ENCODE measurements at regions not wholly inside any gene's neighbourhood (a gene's known extent, or its start where the extent isn't known, plus 50 kb on each side); places are given as distances from the start of the nearest gene placed in this dataset.
A peak's percentile ranks its signal among the peaks of the same experiment; 100 is the strongest.

DNA sequence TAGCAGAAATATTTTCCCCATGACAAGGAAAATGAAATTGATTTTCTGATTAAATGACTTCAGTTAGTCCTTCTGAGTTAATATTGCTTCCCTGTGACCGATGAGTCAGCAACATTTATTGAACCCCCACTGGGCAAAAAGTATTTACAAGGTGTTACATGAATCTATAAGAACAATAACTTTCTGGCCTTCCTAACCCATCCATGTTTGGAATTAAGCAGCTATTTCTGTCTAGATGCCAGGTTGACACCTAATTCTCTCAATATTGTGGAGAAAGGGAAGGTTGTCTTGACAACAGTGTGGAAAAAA lies 112.9 kb upstream of the JAZF1 start:
- Histone ChIP-seq H3K36me3 (replicated peaks) (no peaks in the 10 kb centered on the region), H3K27ac (no peak overlapping the region), H3K27me3 (replicated peaks) (no peaks in the 10 kb centered on the region), H3K4me3 (ENCODE audit: low read depth, low read length) (no peak overlapping the region)
- TF ChIP-seq, protein P1, sequence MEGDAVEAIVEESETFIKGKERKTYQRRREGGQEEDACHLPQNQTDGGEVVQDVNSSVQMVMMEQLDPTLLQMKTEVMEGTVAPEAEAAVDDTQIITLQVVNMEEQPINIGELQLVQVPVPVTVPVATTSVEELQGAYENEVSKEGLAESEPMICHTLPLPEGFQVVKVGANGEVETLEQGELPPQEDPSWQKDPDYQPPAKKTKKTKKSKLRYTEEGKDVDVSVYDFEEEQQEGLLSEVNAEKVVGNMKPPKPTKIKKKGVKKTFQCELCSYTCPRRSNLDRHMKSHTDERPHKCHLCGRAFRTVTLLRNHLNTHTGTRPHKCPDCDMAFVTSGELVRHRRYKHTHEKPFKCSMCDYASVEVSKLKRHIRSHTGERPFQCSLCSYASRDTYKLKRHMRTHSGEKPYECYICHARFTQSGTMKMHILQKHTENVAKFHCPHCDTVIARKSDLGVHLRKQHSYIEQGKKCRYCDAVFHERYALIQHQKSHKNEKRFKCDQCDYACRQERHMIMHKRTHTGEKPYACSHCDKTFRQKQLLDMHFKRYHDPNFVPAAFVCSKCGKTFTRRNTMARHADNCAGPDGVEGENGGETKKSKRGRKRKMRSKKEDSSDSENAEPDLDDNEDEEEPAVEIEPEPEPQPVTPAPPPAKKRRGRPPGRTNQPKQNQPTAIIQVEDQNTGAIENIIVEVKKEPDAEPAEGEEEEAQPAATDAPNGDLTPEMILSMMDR (IDR thresholded peaks at IDR 0.05; ENCODE audit: low read depth, low read length, missing control alignments), result no peak
- in situ Hi-C loops (cut with HindIII; ENCODE audit: low pct_ligation_motif_present, low sequenced_read_pairs), result no loop called here
- DNase-seq, result no peak

DNA sequence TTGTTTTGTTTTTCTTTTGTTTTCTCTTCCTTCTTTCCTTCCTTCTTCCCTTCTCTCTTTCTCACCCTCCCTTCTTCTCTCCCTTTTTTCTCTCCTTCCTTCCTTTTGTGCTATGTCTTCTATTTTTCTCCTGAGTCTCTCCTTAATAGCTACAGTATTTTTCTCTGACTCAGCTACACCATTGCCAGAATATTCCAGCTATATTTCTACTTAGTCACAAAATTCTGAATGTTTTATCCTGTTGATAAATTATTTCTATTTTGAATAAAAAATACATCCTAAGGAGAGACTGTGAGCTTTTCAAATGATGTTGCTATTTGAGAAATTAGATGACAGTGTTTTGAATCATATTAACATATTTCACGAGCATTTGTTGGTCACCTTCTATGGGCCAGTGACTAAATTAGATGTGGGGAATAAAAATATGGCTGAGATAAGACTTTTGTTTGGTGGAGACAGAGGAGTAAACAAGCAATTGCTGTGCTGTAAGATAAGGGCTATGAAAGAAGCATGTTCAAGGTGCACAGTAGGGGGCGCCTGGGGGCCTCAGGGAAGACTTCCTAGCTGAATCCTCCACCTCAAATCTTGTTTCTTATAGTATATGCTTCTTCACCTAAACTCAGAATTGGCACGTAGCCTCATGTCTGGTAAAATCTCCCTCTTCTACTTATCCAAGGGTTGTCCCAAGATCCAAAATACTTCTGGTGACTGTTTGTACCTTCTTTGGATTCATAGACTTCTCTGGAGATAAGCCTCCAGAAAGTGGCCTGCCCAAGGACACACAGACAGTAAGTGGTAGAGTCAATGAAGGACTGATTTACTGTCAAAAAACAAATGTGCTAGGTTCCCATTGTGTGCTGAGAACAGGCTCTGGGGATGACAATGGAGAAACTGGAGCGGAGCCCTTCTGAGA lies 115.5 kb upstream of the CREB5 start:
- H3K4me3 ChIP-seq (ENCODE audit: low read depth, low read length), result no peak overlapping the region
- no peak for DNase-seq
- no peaks in the 10 kb centered on the region for H3K36me3 ChIP-seq (replicated peaks)
- H3K27ac ChIP-seq, result no peak overlapping the region
- TF ChIP-seq, protein P1 (IDR thresholded peaks at IDR 0.05; ENCODE audit: low read depth, low read length, missing control alignments), result peak; percentile 89
- no peaks in the 10 kb centered on the region for H3K27me3 ChIP-seq (replicated peaks)
- in situ Hi-C loops (cut with HindIII; ENCODE audit: low pct_ligation_motif_present, low sequenced_read_pairs), result no loop called here

- in situ Hi-C loops (cut with HindIII; ENCODE audit: low pct_ligation_motif_present, low sequenced_read_pairs), result no loop called here
- TF ChIP-seq, protein P1 (IDR thresholded peaks at IDR 0.05; ENCODE audit: low read depth, low read length, missing control alignments), result no peak
- no peak overlapping the region for H3K27ac ChIP-seq
- no peaks in the 10 kb centered on the region for H3K27me3 ChIP-seq (replicated peaks)
- H3K36me3 ChIP-seq (replicated peaks), result no peaks in the 10 kb centered on the region
- no peak for DNase-seq
- no peak overlapping the region for H3K4me3 ChIP-seq (ENCODE audit: low read depth, low read length)
Observed at GRCh38 chr7:28297801-28298459, 114.4 kb upstream of the CREB5 start.

DNA sequence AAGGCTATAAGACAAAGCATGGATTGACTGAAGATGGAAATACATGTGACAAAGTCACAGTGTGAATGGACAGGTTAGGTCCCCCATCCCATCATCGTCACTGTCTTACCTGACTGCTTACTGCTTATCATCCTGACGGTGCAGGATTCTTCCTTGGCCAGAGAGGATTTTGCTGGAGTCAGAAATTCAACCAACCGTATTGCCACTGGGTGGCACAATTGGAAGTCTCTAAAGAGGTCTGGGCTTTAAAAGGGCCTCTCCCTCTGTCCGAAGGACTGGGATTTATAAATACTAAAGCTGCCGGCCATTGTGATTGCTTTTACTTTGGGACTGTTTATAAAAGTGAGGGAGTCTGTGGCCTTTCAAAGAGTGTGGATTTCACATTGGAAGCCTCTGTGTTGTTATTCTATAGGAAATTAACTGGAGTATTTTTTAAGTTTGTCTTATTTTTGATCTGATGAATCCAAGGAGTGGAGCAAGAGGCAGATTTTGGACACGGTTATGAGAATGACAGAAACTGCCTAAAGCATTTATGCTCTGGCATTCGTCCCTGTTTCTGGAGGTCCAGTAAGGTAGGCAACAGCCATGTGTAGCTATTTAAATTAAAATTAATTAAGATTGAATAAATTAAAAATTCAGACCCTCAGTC lies 113.3 kb upstream of the CREB5 start:
- TF ChIP-seq, protein P1 (IDR thresholded peaks at IDR 0.05; ENCODE audit: low read depth, low read length, missing control alignments), result peak; percentile 76
- Histone ChIP-seq H3K27me3 (replicated peaks) (no peaks in the 10 kb centered on the region), H3K36me3 (replicated peaks) (no peaks in the 10 kb centered on the region), H3K27ac (no peak overlapping the region), H3K4me3 (ENCODE audit: low read depth, low read length) (no peak overlapping the region)
- in situ Hi-C loops (cut with HindIII; ENCODE audit: low pct_ligation_motif_present, low sequenced_read_pairs), result no loop called here
- peak; percentile 68 for DNase-seq

- H3K27me3 ChIP-seq (replicated peaks), result no peaks in the 10 kb centered on the region
- in situ Hi-C loops (cut with HindIII; ENCODE audit: low pct_ligation_motif_present, low sequenced_read_pairs), result no loop called here
- H3K4me3 ChIP-seq (ENCODE audit: low read depth, low read length), result no peak overlapping the region
- no peaks in the 10 kb centered on the region for H3K36me3 ChIP-seq (replicated peaks)
- TF ChIP-seq, protein P1 (IDR thresholded peaks at IDR 0.05; ENCODE audit: low read depth, low read length, missing control alignments), result no peak
- DNase-seq, result no peak
- H3K27ac ChIP-seq, result no peak overlapping the region
Observed at GRCh38 chr7:28299556-28299955, 112.8 kb upstream of the CREB5 start.

Data from brain microvascular endothelial cell (primary cell).